HepG2 (cell line): ENCODE measurements at regions not wholly inside any gene's neighbourhood (a gene's known extent, or its start where the extent isn't known, plus 50 kb on each side); places are given as distances from the start of the nearest gene placed in this dataset.

Experiments
- CTCF ChIP-seq: sonication (generic); formaldehyde crosslinking; IDR thresholded peaks from 2 replicates; pipeline ENCODE4 v1.5.0; 2020; ENCODE audit warnings: mild to moderate bottlenecking, missing genetic modification reagents, moderate library complexity
- KAT8 ChIP-seq: IDR thresholded peaks from 2 replicates; pipeline ENCODE4 v1.6.1; 2016; ENCODE audit warnings: missing genetic modification reagents, missing compliant biosample characterization
- MAZ ChIP-seq, 2 experiments: sonication (generic) in 1 of 2; formaldehyde crosslinking in 1 of 2; IDR thresholded peaks; 2 replicates each; pipeline versions ENCODE4 v1.5.0 to v1.6.1; 2012 to 2020; ENCODE audit warnings: low read depth in 2 of 2, mild to moderate bottlenecking in 2 of 2, borderline replicate concordance in 1 of 2, improper control_type of control experiment in 1 of 2, low read length in 1 of 2, missing genetic modification reagents in 1 of 2, moderate library complexity in 1 of 2
- NCOA2 ChIP-seq: sonication (generic); formaldehyde crosslinking; IDR thresholded peaks from 2 replicates; pipeline ENCODE4 v1.8.0; 2022; ENCODE audit warnings: inconsistent platforms
- POLR2A ChIP-seq, 2 experiments: IDR thresholded peaks; 2 replicates each; pipeline ENCODE4 v1.6.1; 2011; ENCODE audit warnings: low read depth in 2 of 2, low read length in 2 of 2, mild to moderate bottlenecking in 1 of 2, moderate library complexity in 1 of 2; ENCODE audit not compliant: insufficient read depth in 1 of 2
- SP5 ChIP-seq: IDR thresholded peaks from 2 replicates; pipeline ENCODE4 v1.6.1; 2016; ENCODE audit warnings: low read depth, borderline replicate concordance
- USF2 ChIP-seq, 2 experiments: sonication (generic) in 1 of 2; formaldehyde crosslinking in 1 of 2; IDR thresholded peaks; 2 replicates each; pipeline versions ENCODE4 v1.5.1 to v1.6.1; 2011 to 2020; ENCODE audit warnings: borderline replicate concordance in 1 of 2, low read depth in 1 of 2, low read length in 1 of 2, mild to moderate bottlenecking in 1 of 2, missing genetic modification reagents in 1 of 2, moderate library complexity in 1 of 2
- ZBTB8A ChIP-seq: sonication (generic); formaldehyde crosslinking; IDR thresholded peaks from 2 replicates; pipeline ENCODE4 v1.4.0; 2020; ENCODE audit warnings: mild to moderate bottlenecking, low read depth, missing genetic modification reagents, borderline replicate concordance
- ZNF788 ChIP-seq: sonication (generic); formaldehyde crosslinking; IDR thresholded peaks from 2 replicates; pipeline ENCODE4 v1.5.0; 2020; ENCODE audit warnings: mild to moderate bottlenecking, missing genetic modification reagents, borderline replicate concordance

GRCh38 chr6:21922086-21922485 is 328.5 kb downstream of the SOX4 start:
- TF ChIP-seq POLR2A (IDR thresholded peaks at IDR 0.05; ENCODE audit: insufficient read depth in 1 of 2, low read depth in 2 of 2, low read length in 2 of 2), result no peak
- no peak for TF ChIP-seq ZBTB8A (CRISPR knock-in tag)
- TF ChIP-seq NCOA2 (CRISPR knock-in tag), result no peak
- no peak for TF ChIP-seq KAT8 (CRISPR knock-in tag)
- no peak for TF ChIP-seq ZNF788 (CRISPR knock-in tag)
- TF ChIP-seq USF2 (IDR thresholded peaks at IDR 0.05; ENCODE audit: low read depth, low read length), result no peak
- TF ChIP-seq USF2 (CRISPR knock-in tag; IDR thresholded peaks at IDR 0.05; ENCODE audit: borderline replicate concordance), result no peak
- TF ChIP-seq CTCF (CRISPR knock-in tag), result no peak
- no peak for TF ChIP-seq SP5
- no peak for TF ChIP-seq MAZ (IDR thresholded peaks at IDR 0.05; ENCODE audit: borderline replicate concordance, low read depth, low read length)
- TF ChIP-seq MAZ (CRISPR knock-in tag; IDR thresholded peaks at IDR 0.05; ENCODE audit: low read depth), result no peak
